NT2/D1 (cell line): ENCODE measurements at regions not wholly inside any gene's neighbourhood (a gene's known extent, or its start where the extent isn't known, plus 50 kb on each side); places are given as distances from the start of the nearest gene placed in this dataset.

ENCODE experiments used
- YY1 ChIP-seq: IDR thresholded peaks from 2 replicates; pipeline ENCODE4 v1.6.1; 2011; ENCODE audit not compliant: insufficient read length, insufficient read depth
- ZNF274 ChIP-seq: IDR thresholded peaks from 2 replicates; pipeline ENCODE4 v1.6.1; 2011; ENCODE audit warnings: mild to moderate bottlenecking, low read depth, low read length

- no peak for TF ChIP-seq YY1
- no peak for TF ChIP-seq ZNF274
Measured at GRCh38 chr4:24172406-24172805, 282.6 kb upstream of the PPARGC1A start.
